K562 (cell line): ENCODE measurements at regions not wholly inside any gene's neighbourhood (a gene's known extent, or its start where the extent isn't known, plus 50 kb on each side); places are given as distances from the start of the nearest gene placed in this dataset.

Experiments
- ATAC-seq: fragments of 200-7000 bp; cut with Tn5 transposase; 3 replicates; pipeline ENCODE4 v1.9.1; 2020; ENCODE audit warnings: moderate library complexity
- BruUV-seq: library from RNA; stranded (reverse); fragments of 400-500 nt; replicated peaks from 2 replicates; lab custom pipeline; 2021; lab: Mats Ljungman, UMichigan
- CTCF ChIA-PET: fragments of 300-600 bp; formaldehyde crosslinking; extraction: SDS; loops from one replicate; lab custom pipeline; 2021; ENCODE audit warnings: low intra/inter-chr PET ratio; lab: Yijun Ruan, JAX
- POLR2A ChIA-PET: fragments of 300-600, 350-650 bp; sonication (Branson Sonifier 250); formaldehyde crosslinking; extraction: SDS; loops from one replicate; lab custom pipeline; 2021; ENCODE audit warnings: antibody characterized with exemption, inconsistent platforms; lab: Yijun Ruan, JAX
- DNase-seq, 4 experiments: peaks; one replicate each; pipeline versions ENCODE4 v3.0.0 to v3.0.0-alpha.2; 2011 to 2018; ENCODE audit warnings: low spot score in 3 of 4, mixed read lengths in 3 of 4; ENCODE audit errors: extremely low read depth in 1 of 4
- FAIRE-seq: peaks from 2 replicates; lab custom pipeline; 2011; peaks lifted over from hg19 to GRCh38; lab: Jason Lieb, UNC
- H2AFZ ChIP-seq: 2 replicates; pipeline ENCODE4 v1.6.0; 2011; ENCODE audit warnings: low read depth, low read length, control low read depth, inconsistent platforms
- H3K27ac ChIP-seq: fragments of 200-600 bp; 3 replicates; pipeline ENCODE4 v1.8.0; 2011; ENCODE audit warnings: low read depth, mild to moderate bottlenecking, control low read depth, inconsistent platforms, low read length, moderate library complexity, mixed read lengths; ENCODE audit errors: extremely low read depth
- H3K27me3 ChIP-seq, 2 experiments: fragments of 300-600 bp in 1 of 2; 2 replicates in 1 of 2; 3 replicates in 1 of 2; pipeline versions ENCODE4 v1.6.0 to v1.8.0; 2011; ENCODE audit warnings: inconsistent platforms in 2 of 2, low read length in 2 of 2, mild to moderate bottlenecking in 1 of 2, mixed read lengths in 1 of 2, moderate library complexity in 1 of 2; ENCODE audit not compliant: control insufficient read depth in 2 of 2, insufficient read depth in 2 of 2
- H3K36me3 ChIP-seq: fragments of 300-600 bp; 3 replicates; pipeline ENCODE4 v1.8.0; 2011; ENCODE audit warnings: mild to moderate bottlenecking, low read length, inconsistent platforms; ENCODE audit not compliant: control insufficient read depth, insufficient read depth
- H3K4me1 ChIP-seq, 2 experiments: fragments of 200-600 bp in 1 of 2; replicated peaks in 1 of 2; 2 replicates in 1 of 2; 3 replicates in 1 of 2; pipeline versions ENCODE4 v1.5.1 to v1.8.0; 2011; ENCODE audit warnings: inconsistent platforms in 2 of 2, low read length in 2 of 2, mild to moderate bottlenecking in 1 of 2, mixed read lengths in 1 of 2, moderate library complexity in 1 of 2; ENCODE audit not compliant: control insufficient read depth in 2 of 2, insufficient read depth in 2 of 2
- H3K4me2 ChIP-seq: 2 replicates; pipeline ENCODE4 v1.6.1; 2011; ENCODE audit warnings: low read length, control low read depth, inconsistent platforms, mixed read lengths; ENCODE audit not compliant: insufficient read depth
- H3K4me3 ChIP-seq: fragments of 200-600 bp; sonication (generic), shearing (Covaris generic); 2 replicates; pipeline ENCODE4 v1.5.1; 2016; ENCODE audit warnings: control low read depth, inconsistent platforms
- H3K79me2 ChIP-seq: fragments of 200-600 bp; 3 replicates; pipeline ENCODE4 v1.8.0; 2011; ENCODE audit warnings: low read length, inconsistent platforms; ENCODE audit not compliant: control insufficient read depth, insufficient read depth
- H3K9ac ChIP-seq, 2 experiments: 2 replicates each; pipeline versions ENCODE4 v1.6.0 to v1.6.1; 2011; ENCODE audit warnings: low read depth in 2 of 2, low read length in 2 of 2, control low read depth in 1 of 2, inconsistent platforms in 1 of 2, mild to moderate bottlenecking in 1 of 2, mixed read lengths in 1 of 2; ENCODE audit not compliant: insufficient read depth in 1 of 2
- H3K9me1 ChIP-seq: one replicate; pipeline ENCODE4 v1.6.0; 2011; ENCODE audit warnings: inconsistent platforms, mild to moderate bottlenecking, low read length, moderate library complexity; ENCODE audit not compliant: control insufficient read depth, insufficient read depth
- H3K9me3 ChIP-seq: replicated peaks from 2 replicates; pipeline ENCODE4 v1.5.1; 2011; ENCODE audit warnings: low read depth, low read length, inconsistent platforms; ENCODE audit not compliant: control insufficient read depth, insufficient read depth
- H4K20me1 ChIP-seq: replicated peaks from 2 replicates; pipeline ENCODE4 v1.6.1; 2011; ENCODE audit warnings: low read length, inconsistent platforms, mixed read lengths; ENCODE audit not compliant: control insufficient read depth, insufficient read depth
- CC2D1A ChIP-seq: fragments of 450-650 bp; IDR thresholded peaks from 2 replicates; pipeline ENCODE4 v1.6.1; 2017; ENCODE audit warnings: mild to moderate bottlenecking
- COPS2 ChIP-seq: fragments of 450-650 bp; conservative IDR thresholded peaks from 2 replicates; pipeline ENCODE4 v1.6.1; 2016; ENCODE audit warnings: mild to moderate bottlenecking, moderate library complexity
- NR3C1 ChIP-seq: sonication (generic); formaldehyde crosslinking; IDR thresholded peaks from 2 replicates; pipeline ENCODE4 v1.8.1; 2022; ENCODE audit warnings: missing genetic modification reagents
- SMARCE1 ChIP-seq: fragments of 450-650 bp; IDR thresholded peaks from 2 replicates; pipeline ENCODE4 v1.7.1; 2016; ENCODE audit warnings: mild to moderate bottlenecking
- TRIM24 ChIP-seq, 2 experiments: fragments of 450-650 bp; IDR thresholded peaks; 2 replicates each; pipeline ENCODE4 v1.6.1; 2016
- ZBTB2 ChIP-seq: fragments of 450-650 bp; IDR thresholded peaks from 2 replicates; pipeline ENCODE4 v1.6.1; 2016; ENCODE audit warnings: antibody characterized with exemption
- ZFX ChIP-seq: sonication (generic); formaldehyde crosslinking; IDR thresholded peaks from 2 replicates; pipeline ENCODE4 v1.8.0; 2022; ENCODE audit warnings: mild to moderate bottlenecking, missing genetic modification reagents, moderate library complexity
- ZNF408 ChIP-seq: fragments of 250-450 bp; sonication (Bioruptor Pico); IDR thresholded peaks from 2 replicates; pipeline ENCODE4 v1.4.0; 2020; ENCODE audit warnings: low read depth, mild to moderate bottlenecking, moderate library complexity
- WGBS: fragments of 100-300 bp; shearing (Covaris generic); methylation state at CpG from one replicate; pipeline ENCODE4 v1.1.6; 2016; ENCODE audit warnings: low coverage, mixed read lengths; ENCODE audit not compliant: insufficient coverage; ENCODE audit errors: missing lambda C conversion rate; 5-methylcytosine and 5-hydroxymethylcytosine counted together
- in situ Hi-C: fragments of 300-500 bp; cut with MboI; formaldehyde crosslinking; loops from 4 replicates; pipeline ENCODE4 v1.15.0; 2018; ENCODE audit warnings: inconsistent platforms, mixed read lengths
- intact Hi-C: fragments of 100-400 bp; cut with micrococcal nuclease; formaldehyde crosslinking; loops from 2 replicates; pipeline ENCODE4 v1.14.2; 2022

DNA sequence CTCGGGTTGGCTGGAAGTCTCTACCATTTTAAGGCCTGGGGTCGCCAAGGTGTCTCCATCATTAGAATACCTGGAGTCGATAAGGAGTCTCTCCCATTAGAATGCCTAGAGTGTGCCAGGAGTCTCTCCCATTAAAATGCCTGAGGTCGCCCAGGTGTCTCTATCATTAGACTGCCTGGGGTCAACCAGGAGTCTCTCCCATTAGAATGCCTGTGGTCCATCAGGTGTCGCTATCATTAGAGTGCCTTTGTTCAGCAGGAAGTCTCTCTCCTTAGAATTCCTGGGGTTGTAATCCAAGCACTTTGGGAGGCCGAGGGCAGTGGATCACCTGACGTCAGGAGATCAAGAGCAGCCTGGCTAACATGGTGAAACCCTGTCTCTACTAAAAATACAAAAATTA is 1533.0 kb downstream of the UQCRFS1 start:
- FAIRE-seq (no peak), ATAC-seq (no peak), DNase-seq (no peak)
- Histone ChIP-seq H3K9me1 (no peaks in the 10 kb centered on the region), H3K4me3 (no peak overlapping the region), H3K27ac (no peak overlapping the region), H3K79me2 (no peaks in the 10 kb centered on the region), H4K20me1 (no peaks in the 10 kb centered on the region), H3K36me3 (no peaks in the 10 kb centered on the region), H2AFZ (no peak overlapping the region), H3K9me3 (no peaks in the 10 kb centered on the region), H3K4me2 (no peak overlapping the region), H3K4me1 (no peaks in the 10 kb centered on the region), H3K27me3 (no peaks in the 10 kb centered on the region), H3K9ac (no peak overlapping the region)
- POLR2A ChIA-PET, result no interaction called here
- no TSS peak for BruUV-seq
- 3% methylated on average over 7 of the region's 7 CpGs for WGBS
- intact Hi-C loops (no loop called here), in situ Hi-C loops (no loop called here)
- TF ChIP-seq COPS2, result no peak
- no peak for TF ChIP-seq TRIM24 (IDR thresholded peaks at IDR 0.05)
- TF ChIP-seq CC2D1A, result no peak
- TF ChIP-seq ZNF408, result no peak
- no peak for TF ChIP-seq ZBTB2
- no peak for TF ChIP-seq SMARCE1
- no peak for TF ChIP-seq NR3C1 (CRISPR knock-in tag)
- CTCF ChIA-PET, result no interaction called here

DNA sequence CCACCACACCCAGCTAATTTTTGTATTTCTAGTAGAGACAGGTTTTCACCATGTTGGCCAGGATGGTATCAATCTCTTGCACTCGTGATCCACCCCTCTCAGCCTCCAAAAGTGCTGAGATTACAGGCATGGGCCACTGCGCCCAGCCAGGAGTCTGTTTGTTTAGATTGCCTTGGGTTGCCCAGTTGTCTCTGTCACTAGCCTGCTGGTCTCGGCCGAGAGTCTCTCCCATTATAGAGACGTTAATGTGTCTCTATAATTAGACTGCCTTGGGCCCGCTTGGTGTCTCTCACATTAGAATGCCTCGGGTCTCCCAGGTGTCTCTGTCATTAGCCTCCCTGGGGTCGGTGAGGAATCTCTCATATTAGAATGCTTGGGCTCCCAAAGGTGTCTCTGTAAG is 1533.6 kb downstream of the UQCRFS1 start:
- Histone ChIP-seq H3K4me3 (no peak overlapping the region), H3K9ac (no peak overlapping the region), H3K9me1 (no peaks in the 10 kb centered on the region), H3K27me3 (no peaks in the 10 kb centered on the region), H3K9me3 (no peaks in the 10 kb centered on the region), H2AFZ (no peak overlapping the region), H4K20me1 (no peaks in the 10 kb centered on the region), H3K4me2 (no peak overlapping the region), H3K27ac (no peak overlapping the region), H3K36me3 (no peaks in the 10 kb centered on the region), H3K79me2 (no peaks in the 10 kb centered on the region), H3K4me1 (no peaks in the 10 kb centered on the region)
- BruUV-seq, result no TSS peak
- WGBS, result 0% methylated on average over 8 of the region's 8 CpGs
- TF ChIP-seq ZFX (CRISPR knock-in tag), result no peak
- ChIA-PET POLR2A (no interaction called here), CTCF (no interaction called here)
- FAIRE-seq, result no peak
- in situ Hi-C loops, result no loop called here
- DNase-seq, result no peak
- intact Hi-C loops, result no loop called here
- no peak for ATAC-seq
